NCI-H2107 treated with DMSO at 0.1 percent for 48 hours (cell line): ENCODE measurements at regions not wholly inside any gene's neighbourhood (a gene's known extent, or its start where the extent isn't known, plus 50 kb on each side); places are given as distances from the start of the nearest gene placed in this dataset.
"Not testable (repeated sequence)": the region's sequence is repeated elsewhere in the genome, so short reads cannot be mapped to it uniquely, and the experiment has no call there.

Experiments
- DNase-seq: peaks from one replicate; lab custom pipeline; 2025; ENCODE audit not compliant: unreplicated experiment; lab: John Stamatoyannopoulos, UW

DNA sequence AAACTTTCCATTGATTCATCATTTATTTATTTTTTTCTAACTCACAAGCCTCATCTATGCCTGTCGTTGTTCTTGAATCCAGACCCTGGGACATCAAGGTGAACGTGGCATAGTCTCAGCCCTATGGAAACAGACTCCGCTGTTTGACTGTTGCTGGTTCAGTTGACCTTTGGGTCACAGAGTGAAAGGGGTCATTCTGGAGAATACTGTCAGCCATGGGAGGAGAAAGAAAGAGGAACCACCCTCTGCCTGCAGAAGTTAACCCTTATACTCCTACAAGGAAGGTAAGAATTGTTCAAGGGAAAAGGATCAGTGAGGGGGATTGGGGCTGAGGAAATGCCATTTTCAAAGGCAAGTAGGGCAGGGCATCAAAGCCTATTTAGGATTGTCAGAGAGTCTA, 387.6 kb upstream of the MAF start:
- no peak for DNase-seq

- no peak for DNase-seq
These were observed 385.8 kb upstream of the MAF start for GRCh38 chr16:79986352-79986751.

GRCh38 chr16:79985606-79986005, 385.1 kb upstream of the MAF start:
- DNase-seq, result no peak

DNA sequence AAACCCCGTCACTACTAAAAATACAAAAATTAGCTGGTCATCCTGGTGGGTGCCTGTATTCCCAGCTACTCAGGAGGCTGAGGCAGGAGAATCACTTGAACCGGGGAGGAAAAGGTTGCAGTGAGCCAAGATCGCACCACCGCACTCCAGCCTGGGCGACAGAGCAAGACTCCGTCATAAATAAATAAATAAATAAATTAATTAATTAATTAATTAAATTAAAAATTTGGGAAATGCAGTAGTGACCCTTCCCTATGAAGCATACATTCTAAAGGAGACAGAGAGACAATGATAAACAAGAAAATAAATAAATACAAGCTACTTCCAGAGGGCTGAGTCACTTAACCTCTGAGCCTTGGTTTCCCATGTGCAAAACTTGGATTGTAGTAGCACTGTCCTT, 383.6 kb upstream of the MAF start:
- DNase-seq, result not testable (repeated sequence)

- DNase-seq, result no peak
These were observed 382.3 kb upstream of the MAF start for GRCh38 chr16:79982862-79983261.

GRCh38 chr16:79982361-79982760, 381.8 kb upstream of the MAF start:
- no peak for DNase-seq

DNA sequence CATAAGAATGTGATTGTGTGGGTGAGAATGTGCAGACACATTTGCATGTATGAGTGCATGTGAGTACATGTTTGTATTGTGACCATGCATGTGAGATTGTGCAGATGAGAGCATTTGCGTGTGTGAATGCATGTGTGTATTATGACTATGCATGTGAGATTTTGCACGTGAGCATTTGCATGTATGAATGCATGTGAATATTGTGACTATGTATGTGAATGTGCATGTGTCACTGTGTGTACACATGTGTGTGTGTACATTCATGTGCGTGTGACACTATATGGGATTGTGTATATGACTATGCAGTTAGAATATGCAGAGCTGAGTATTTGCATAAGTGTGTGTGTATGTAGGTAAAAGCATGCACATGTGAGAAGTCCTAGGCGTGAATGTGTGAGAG, 381.3 kb upstream of the MAF start:
- no peak for DNase-seq

GRCh38 chr16:79980650-79981521, 380.3 kb upstream of the MAF start:
- no peak for DNase-seq

DNA sequence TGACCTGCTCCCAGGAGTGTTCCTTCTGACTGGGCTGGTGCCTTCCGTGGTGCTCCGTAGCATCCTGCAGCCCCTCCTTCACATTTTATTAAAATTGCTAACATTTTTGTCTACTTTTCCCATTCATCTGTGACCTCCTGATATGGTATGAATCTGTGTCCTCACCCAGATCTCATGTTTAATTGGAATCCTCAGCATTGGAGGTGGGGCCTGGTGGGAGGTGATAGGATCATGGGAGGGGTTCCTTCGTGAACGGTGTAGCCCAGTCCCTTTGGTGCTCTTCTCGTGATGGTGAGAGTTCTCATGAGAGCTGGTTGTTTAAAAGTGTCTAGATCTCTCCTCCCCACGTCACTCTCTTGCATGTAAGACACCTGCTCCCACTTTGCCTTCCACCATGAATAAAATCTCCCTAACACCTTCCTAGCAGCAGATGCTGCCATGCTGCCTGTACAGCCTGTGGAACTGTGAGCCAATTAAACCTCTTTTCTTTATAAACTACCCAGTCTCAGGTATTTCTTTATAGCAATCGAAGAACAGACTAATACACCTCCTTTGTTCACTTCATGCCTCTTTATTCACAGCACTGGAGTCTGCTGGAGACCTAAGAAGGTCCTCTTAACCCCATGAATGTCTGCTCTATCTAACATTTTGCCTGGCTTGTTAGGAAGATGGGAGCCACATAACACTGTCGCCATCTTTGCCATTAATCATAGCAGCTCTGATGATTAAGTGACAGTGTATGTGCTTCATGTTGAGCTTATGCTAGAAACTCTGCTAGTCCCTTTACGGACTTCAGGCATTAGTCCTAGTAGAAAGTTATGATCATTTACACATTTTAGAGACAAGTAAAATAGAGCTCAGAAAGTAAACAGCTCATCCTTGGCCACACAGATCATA, 377.7 kb upstream of the MAF start:
- DNase-seq, result no peak

DNA sequence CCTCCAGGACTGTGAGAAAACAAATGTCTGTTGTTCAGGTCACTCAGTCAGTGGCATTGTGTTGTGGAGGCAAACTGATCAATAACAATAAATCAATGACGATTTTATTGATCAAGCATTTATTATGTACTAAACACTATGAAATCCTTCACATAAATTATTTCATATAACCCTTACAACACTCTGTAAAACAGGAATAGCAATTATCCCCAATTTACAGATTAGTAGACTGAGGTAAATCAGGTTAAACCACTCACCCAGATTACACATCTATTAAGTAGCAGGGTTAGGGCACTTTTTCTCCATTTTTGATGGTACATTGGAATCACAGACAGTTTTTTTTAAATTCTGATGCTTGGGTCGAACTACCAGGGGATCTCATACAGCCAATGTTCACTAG, 372.8 kb upstream of the MAF start:
- DNase-seq, result no peak

- no peak for DNase-seq
These were observed 371.6 kb upstream of the MAF start for GRCh38 chr16:79972053-79972704.

DNA sequence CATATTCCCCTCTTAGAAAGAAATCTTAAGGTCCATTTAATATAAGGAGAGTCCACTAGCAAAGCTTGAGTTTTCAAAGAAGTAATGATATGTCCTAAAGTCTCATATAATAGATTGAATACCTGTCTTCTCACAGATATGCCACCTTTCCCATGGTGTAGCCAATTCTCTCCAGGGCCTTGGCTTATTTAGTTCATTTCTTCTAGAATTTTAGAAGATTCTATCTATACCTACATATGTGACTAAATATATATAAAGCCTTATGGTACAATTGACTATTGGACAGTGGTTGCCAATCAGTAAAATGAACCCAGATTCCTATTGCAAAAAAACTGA, 370.7 kb upstream of the MAF start:
- DNase-seq, result no peak

DNA sequence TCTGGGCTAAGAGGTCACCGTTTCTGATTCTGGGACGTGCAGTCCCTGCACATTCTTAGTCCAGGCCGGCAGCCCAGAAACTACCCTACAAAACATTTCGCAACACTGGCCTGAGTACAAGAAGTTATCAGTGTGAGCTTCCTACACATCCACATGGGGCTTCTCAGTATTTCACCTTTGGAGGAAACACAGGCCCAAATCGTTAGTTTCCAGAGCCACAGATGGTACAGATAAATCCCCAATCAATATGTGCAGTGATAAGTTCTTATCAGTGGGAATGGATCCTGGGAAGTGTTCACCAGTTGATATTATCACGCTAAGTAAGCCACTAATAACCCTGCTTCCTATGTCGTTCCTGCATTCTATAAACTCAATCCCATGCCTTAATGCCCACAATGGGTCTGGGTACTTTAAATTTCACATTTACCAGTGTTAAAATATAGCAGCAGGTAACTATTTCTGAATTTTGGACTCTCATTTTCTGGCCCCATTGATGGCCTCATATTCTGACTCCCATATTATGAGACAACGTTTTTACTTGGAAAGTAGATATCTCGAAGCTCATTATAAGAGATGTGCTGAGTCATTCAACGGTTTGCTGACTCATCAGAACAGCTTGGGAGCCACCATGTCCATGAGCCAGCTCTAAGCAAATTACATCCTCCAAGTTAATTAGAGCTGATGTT, 370.2 kb upstream of the MAF start:
- no peak for DNase-seq

- no peak for DNase-seq
These were observed 369.6 kb upstream of the MAF start for GRCh38 chr16:79970087-79970486.

DNA sequence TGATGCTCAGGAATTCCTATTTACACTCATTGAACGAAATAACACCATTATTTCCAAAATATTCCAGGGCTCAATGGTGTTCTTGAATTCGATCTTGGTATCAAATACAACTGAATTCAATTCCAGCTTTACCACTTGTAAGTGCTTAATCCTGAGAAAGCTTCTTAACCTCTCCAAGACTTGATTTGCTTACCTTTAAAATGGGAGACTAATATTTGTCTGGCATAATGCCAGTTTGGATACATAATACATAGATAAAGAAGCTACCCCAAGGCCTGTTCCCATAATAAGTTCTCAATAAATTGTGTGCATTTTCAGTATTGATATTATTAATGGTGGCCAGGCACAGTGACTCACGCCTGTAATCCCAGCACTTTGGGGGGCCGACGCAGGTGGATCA, 368.9 kb upstream of the MAF start:
- no peak for DNase-seq

GRCh38 chr16:79966226-79966625, 365.7 kb upstream of the MAF start:
- DNase-seq, result no peak

- no peak for DNase-seq
These were observed 365.2 kb upstream of the MAF start for GRCh38 chr16:79965718-79966117.

GRCh38 chr16:79964104-79964503, 363.6 kb upstream of the MAF start:
- no peak for DNase-seq

- no peak for DNase-seq
These were observed 362.4 kb upstream of the MAF start for GRCh38 chr16:79962962-79963361.

DNA sequence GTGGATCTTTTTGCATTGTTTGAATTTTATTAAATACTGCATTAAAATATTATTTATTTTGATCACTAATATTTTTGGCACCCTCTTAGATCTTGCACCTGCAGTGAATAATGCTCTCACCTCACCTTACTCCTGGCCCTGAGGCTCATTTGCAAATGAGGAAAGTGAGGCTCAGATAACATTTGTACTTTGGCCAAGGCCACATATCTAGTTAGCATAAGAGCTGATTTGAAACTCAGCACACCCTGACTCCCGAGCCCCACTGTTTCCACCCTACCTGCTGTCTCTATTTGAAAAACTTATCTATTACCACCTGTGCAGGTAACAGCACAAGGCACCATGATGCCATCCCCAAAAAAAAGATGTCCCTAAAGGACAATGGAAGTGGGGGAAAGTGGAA, 358.7 kb upstream of the MAF start:
- DNase-seq, result no peak
